Esophagus muscularis mucosa (tissue), 4 donors: ENCODE measurements at regions not wholly inside any gene's neighbourhood (a gene's known extent, or its start where the extent isn't known, plus 50 kb on each side); places are given as distances from the start of the nearest gene placed in this dataset.

Experiments used
- DNase-seq: peaks from one replicate; pipeline ENCODE4 v3.0.0-alpha.2; 2017; ENCODE audit errors: extremely low spot score
- H3K27ac ChIP-seq, 4 donors: fragments of 200-600 bp; sonication (generic); replicated peaks in 1 of 4; 1 replicate in 3 of 4; 2 replicates in 1 of 4; pipeline ENCODE4 v1.5.1; 2016 to 2019; ENCODE audit warnings: mild to moderate bottlenecking in 1 of 4
- H3K27me3 ChIP-seq, 4 donors: fragments of 200-600 bp; sonication (generic); one replicate each; pipeline versions ENCODE4 v1.5.1 to v1.6.0; 2016 to 2019
- H3K36me3 ChIP-seq, 4 donors: fragments of 200-600 bp; sonication (generic); one replicate each; pipeline ENCODE4 v1.5.1; 2016 to 2019
- H3K4me1 ChIP-seq, 4 donors: fragments of 200-600 bp; sonication (generic); one replicate each; pipeline ENCODE4 v1.5.1; 2016 to 2019
- H3K4me3 ChIP-seq, 4 donors: fragments of 200-600 bp; sonication (generic); 1 replicate in 2 of 4; 2 replicates in 2 of 4; pipeline ENCODE4 v1.5.1; 2016 to 2019; ENCODE audit warnings: mild to moderate bottlenecking in 4 of 4, moderate library complexity in 1 of 4
- H3K9me3 ChIP-seq, 4 donors: fragments of 200-600 bp; sonication (generic); 1 replicate in 3 of 4; 2 replicates in 1 of 4; pipeline ENCODE4 v1.5.1; 2016 to 2019
- CTCF ChIP-seq, 3 experiments: fragments of 200-600 bp in 2 of 3; fragments of 450-650 bp in 1 of 3; sonication (generic) in 2 of 3; IDR thresholded peaks; one replicate each; pipeline ENCODE4 v1.5.1; 2017 to 2019; ENCODE audit warnings: antibody characterized with exemption in 3 of 3, mild to moderate bottlenecking in 2 of 3, moderate library complexity in 1 of 3
- EP300 ChIP-seq: sonication (generic); formaldehyde crosslinking; IDR thresholded peaks from one replicate; pipeline ENCODE4 v1.6.1; 2017; ENCODE audit warnings: antibody characterized with exemption
- POLR2A ChIP-seq: fragments of 450-650 bp; IDR thresholded peaks from one replicate; pipeline ENCODE4 v1.6.1; 2017; ENCODE audit warnings: antibody characterized with exemption, moderate library complexity, mild to moderate bottlenecking, low read depth
- POLR2AphosphoS5 ChIP-seq, 2 donors: sonication (generic); formaldehyde crosslinking; IDR thresholded peaks; one replicate each; pipeline ENCODE4 v1.6.1; 2017; ENCODE audit warnings: antibody characterized with exemption in 2 of 2
- WGBS: methylation state at CpG from one replicate; pipeline ENCODE4 v1.1.5; 2018; 5-methylcytosine and 5-hydroxymethylcytosine counted together
- intact Hi-C: fragments of 100-400 bp; cut with DNase I; formaldehyde crosslinking; loops from one replicate; pipeline ENCODE4 v1.15.1; 2023

- peaks cover 0 to 14% (median 4%) of the 10 kb centered on the region in 4 donors for H3K9me3 ChIP-seq
- no peak overlapping the region for H3K27ac ChIP-seq
- H3K4me3 ChIP-seq: no peak overlapping the region
- no peaks in the 10 kb centered on the region for H3K36me3 ChIP-seq
- intact Hi-C loops: no loop called here
- DNase-seq: no peak
- WGBS: 34% methylated on average over 2 of the region's 2 CpGs
- TF ChIP-seq CTCF (IDR thresholded peaks at IDR 0.05): no peak
- no peak for TF ChIP-seq POLR2AphosphoS5 (IDR thresholded peaks at IDR 0.05)
- no peak for TF ChIP-seq POLR2A
- TF ChIP-seq EP300: no peak
- peaks cover 0 to 29% (median 0%) of the 10 kb centered on the region in 4 donors for H3K27me3 ChIP-seq
- H3K4me1 ChIP-seq: no peaks in the 10 kb centered on the region
Observed at GRCh38 chr19:29131456-29131855, 81.5 kb downstream of the UQCRFS1 start.

GRCh38 chr19:29129148-29129547 is 83.8 kb downstream of the UQCRFS1 start:
- Histone ChIP-seq H3K9me3 (peaks cover 0 to 11% (median 4%) of the 10 kb centered on the region in 4 donors), H3K4me3 (no peak overlapping the region), H3K36me3 (no peaks in the 10 kb centered on the region), H3K4me1 (no peaks in the 10 kb centered on the region), H3K27me3 (peaks cover 0 to 51% (median 0%) of the 10 kb centered on the region in 4 donors), H3K27ac (no peak overlapping the region)
- intact Hi-C loops: no loop called here
- no peak for TF ChIP-seq POLR2AphosphoS5 (IDR thresholded peaks at IDR 0.05)
- TF ChIP-seq EP300: no peak
- TF ChIP-seq POLR2A: no peak
- no peak for TF ChIP-seq CTCF (IDR thresholded peaks at IDR 0.05)
- 81% methylated on average over 13 of the region's 13 CpGs for WGBS
- DNase-seq: no peak

GRCh38 chr19:29128203-29128602 is 84.7 kb downstream of the UQCRFS1 start:
- Histone ChIP-seq H3K9me3 (peaks cover 0 to 10% (median 4%) of the 10 kb centered on the region in 4 donors), H3K27ac (no peak overlapping the region), H3K36me3 (no peaks in the 10 kb centered on the region), H3K27me3 (peaks cover 0 to 54% (median 0%) of the 10 kb centered on the region in 4 donors), H3K4me3 (no peak overlapping the region), H3K4me1 (no peaks in the 10 kb centered on the region)
- 86% methylated on average over 8 of the region's 8 CpGs for WGBS
- no peak for DNase-seq
- intact Hi-C loops: no loop called here
- TF ChIP-seq POLR2AphosphoS5 (IDR thresholded peaks at IDR 0.05): no peak
- TF ChIP-seq EP300: no peak

GRCh38 chr19:29122185-29122584 is 90.8 kb downstream of the UQCRFS1 start:
- no peak for DNase-seq
- 83% methylated on average over 4 of the region's 5 CpGs for WGBS
- H3K9me3 ChIP-seq: no peaks in the 10 kb centered on the region
- H3K4me3 ChIP-seq: no peak overlapping the region
- no peak overlapping the region for H3K27ac ChIP-seq
- peaks cover 0 to 33% (median 0%) of the 10 kb centered on the region in 4 donors for H3K27me3 ChIP-seq
- no peaks in the 10 kb centered on the region for H3K4me1 ChIP-seq
- H3K36me3 ChIP-seq: no peaks in the 10 kb centered on the region
- intact Hi-C loops: no loop called here
- TF ChIP-seq POLR2AphosphoS5 (IDR thresholded peaks at IDR 0.05) (no peak), POLR2A (no peak), EP300 (no peak), CTCF (IDR thresholded peaks at IDR 0.05) (no peak)

GRCh38 chr19:29121684-29122083 is 91.3 kb downstream of the UQCRFS1 start:
- intact Hi-C loops: no loop called here
- no peaks in the 10 kb centered on the region for H3K9me3 ChIP-seq
- no peak overlapping the region for H3K4me3 ChIP-seq
- H3K27me3 ChIP-seq: peaks cover 0 to 28% (median 0%) of the 10 kb centered on the region in 4 donors
- no peak for DNase-seq
- H3K36me3 ChIP-seq: no peaks in the 10 kb centered on the region
- H3K27ac ChIP-seq: no peak overlapping the region
- no peaks in the 10 kb centered on the region for H3K4me1 ChIP-seq
- 20% methylated on average over 1 of the region's 3 CpGs for WGBS
- TF ChIP-seq CTCF (IDR thresholded peaks at IDR 0.05) (peak in 1 of 3 experiments; percentile 31), POLR2A (no peak)
